Stimulated activated CD8-positive, alpha-beta memory T cell treated with anti-CD3 and anti-CD28 coated beads, Interleukin-12 subunit alpha, Interleukin-12 subunit beta, amount 100 ng/mL, for 24 hours (primary cell): ENCODE measurements at regions not wholly inside any gene's neighbourhood (a gene's known extent, or its start where the extent isn't known, plus 50 kb on each side); places are given as distances from the start of the nearest gene placed in this dataset.
"Not testable (repeated sequence)": the region's sequence is repeated elsewhere in the genome, so short reads cannot be mapped to it uniquely, and the experiment has no call there.

Experiments
- DNase-seq: peaks from one replicate; pipeline ENCODE4 v3.0.0-alpha.2; 2020; ENCODE audit errors: extremely low read depth

DNA sequence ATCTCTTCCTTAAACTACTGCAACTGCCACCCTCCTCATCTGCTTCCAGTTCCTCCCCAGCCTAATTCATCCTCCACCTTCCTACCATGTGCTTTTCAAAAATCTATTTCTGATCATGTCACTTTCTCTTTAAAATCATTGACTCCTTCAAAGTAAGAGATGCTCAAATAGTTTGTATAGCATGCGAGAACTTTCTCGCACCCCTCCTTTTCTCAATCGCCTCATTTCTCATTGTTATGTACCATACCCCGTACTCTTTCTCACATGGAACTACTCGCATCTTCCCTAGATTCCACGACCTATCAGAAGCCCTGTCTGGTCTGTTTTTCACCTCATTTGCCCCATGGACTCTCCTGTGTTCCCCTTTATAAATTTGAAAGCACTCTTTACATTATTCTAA lies 238.2 kb downstream of the NRIP1 start:
- DNase-seq, result no peak

DNA sequence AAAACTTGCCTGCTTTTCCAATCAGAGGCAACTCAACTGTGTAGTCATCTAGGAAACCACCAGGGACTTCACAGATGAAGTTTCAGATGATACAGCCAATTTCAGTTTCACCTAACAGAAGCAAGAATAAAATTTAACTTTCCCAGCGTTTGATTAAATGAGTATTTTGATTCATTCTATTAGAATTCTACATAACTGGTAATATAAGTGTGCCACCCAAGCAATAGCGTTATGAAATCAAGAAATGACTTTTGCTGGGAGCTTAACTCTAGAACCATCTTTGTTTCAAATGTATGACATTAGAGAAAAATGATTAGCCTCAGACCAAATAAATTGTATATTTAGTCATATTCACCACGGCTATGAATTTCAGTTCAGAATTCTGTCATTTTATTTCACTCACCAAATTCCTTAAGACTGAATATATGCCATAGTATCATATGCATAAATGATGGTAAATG lies 239.3 kb downstream of the NRIP1 start:
- DNase-seq, result no peak

DNA sequence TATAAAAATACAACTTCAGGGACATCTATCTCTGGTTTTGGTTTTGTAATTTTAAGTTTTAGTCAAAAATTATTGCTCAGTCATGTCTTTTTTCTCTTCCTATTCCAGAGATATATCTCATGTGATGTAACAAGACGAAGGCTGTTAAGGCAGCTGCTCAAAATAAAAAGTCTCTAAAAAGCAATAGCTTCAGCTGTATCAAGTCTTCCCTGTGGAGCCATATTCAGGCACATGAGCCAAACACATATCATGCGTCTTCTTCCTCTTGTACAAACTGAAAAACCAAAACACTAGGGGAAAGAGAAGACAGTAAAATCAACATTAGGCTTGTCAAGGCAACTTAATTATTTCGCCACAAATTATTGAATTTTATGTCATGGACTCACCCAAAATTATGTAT lies 240.7 kb downstream of the NRIP1 start:
- no peak for DNase-seq

DNA sequence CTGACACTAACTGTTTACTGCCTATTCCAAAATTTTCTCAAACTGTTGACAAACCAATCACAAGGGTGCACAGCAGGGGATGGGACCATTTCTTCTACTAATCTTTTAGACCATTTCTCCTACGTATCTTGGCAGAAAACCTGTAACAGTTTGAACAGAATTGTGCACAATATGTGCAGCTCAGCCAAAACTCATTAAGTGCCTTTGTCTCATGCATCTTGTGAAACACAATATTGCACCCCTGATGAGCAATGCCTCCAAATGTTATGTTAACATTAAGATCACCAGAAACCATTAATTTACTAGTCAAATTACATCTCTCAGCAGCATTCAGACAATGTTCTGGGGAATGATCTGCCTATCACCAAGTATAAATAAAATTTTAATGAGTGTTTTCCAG lies 247.5 kb downstream of the NRIP1 start:
- DNase-seq, result no peak

DNA sequence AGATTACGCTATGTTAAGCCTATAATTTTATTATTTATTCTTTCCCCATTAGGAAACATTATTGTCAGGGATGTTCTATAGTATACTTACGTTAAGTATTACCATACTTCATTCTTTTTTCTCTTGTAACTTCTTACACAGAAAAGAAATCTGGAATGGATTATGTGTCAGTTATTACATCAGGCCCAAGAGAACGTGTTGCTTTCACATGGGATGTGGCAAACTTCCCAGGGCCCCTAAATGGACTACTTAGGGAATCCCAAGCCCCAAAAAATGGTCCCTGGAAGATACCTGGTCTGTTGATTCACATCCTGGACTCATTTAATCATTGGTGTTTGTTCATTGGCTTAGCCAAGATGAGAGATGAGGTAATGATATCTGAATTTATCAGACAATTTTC lies 249.8 kb downstream of the NRIP1 start:
- no peak for DNase-seq

DNA sequence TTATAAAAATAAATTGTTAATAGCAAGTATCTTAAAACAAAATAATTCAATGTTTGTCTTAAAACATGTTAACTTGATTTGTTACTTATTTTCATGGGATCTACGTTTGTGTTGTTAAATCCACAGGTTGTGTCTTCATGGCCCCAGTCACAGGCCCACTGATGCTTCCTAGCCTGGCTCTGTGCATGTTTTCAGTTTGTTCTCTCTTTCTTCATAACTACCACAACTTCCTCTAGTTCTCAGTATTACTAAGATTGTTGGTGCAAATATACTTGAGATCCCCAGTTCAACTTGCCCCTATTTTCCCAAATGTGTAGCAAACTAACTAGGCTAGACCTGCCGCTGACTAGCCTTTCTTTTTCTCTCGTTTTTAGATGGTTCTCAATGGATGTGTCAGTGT lies 250.5 kb downstream of the NRIP1 start:
- no peak for DNase-seq

DNA sequence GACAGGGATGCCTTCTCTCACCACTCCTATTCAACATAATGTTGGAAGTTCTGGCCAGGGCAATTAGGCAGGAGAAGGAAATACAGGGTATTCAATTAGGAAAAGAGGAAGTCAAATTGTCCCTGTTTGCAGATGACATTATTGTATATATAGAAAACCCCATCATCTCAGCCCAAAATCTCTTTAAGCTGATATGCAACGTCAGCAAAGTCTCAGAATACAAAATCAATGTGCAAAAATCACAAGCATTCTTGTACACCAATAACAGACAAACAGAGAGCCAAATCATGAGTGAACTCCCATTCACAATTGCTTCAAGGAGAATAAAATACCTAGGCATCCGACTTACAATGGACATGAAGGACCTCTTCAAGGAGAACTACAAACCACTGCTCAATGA lies 258.1 kb upstream of the SAMSN1 start:
- not testable (repeated sequence) for DNase-seq

DNA sequence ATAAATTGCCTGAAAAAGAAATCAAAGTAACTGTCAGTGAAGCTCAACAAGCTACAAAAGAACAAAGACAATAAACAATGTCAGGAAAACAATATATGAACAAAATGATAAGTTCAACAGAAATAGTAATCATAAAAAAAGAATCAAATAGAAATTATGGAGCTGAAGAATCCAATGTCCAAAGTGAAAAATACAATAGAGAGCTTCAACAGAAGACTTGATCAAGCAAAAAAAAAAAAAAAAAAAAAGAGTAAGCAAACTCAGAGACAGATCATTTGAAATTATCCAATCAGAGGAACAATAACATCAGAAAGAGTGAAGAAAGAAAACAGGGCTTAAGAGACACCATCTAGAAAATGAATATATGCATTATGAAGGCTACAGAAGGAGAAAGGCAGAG lies 251.4 kb upstream of the SAMSN1 start:
- DNase-seq, result no peak

DNA sequence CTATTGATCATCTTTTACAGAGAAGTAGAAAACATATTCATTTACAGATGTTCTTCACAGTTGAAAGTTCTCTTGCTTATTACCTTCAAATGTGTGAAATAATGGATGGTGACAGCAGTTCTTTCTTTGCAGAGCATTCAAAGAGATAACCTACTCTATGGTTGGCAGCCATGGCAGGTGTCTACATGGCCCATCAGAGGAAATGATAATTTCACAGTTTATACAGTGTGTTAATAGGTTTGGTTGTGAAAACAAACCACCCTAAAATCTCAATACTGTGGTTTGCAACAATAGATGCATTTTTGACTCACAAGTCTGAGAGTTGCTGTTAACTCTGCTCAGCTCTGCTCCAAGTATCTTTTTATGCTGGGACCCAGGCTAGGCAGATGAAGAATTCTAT lies 241.2 kb upstream of the SAMSN1 start:
- DNase-seq, result no peak

DNA sequence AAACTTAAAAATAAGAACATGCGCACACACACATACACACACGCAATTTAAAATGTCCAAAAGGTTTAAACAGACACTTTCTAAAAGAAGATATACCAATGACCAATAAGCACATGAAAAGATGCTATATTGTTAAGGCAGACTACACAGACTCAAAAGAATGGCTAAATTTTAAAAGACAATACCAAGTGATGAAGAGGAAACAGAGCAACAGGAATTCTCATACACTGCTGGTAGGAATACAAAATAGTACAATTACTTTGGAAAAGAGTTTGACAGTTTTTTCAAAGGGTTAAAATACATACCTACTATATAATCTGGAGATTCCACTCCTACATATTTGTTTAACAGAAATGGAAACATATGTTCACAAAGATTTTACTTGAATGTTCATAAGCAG lies 239.6 kb upstream of the SAMSN1 start:
- no peak for DNase-seq

DNA sequence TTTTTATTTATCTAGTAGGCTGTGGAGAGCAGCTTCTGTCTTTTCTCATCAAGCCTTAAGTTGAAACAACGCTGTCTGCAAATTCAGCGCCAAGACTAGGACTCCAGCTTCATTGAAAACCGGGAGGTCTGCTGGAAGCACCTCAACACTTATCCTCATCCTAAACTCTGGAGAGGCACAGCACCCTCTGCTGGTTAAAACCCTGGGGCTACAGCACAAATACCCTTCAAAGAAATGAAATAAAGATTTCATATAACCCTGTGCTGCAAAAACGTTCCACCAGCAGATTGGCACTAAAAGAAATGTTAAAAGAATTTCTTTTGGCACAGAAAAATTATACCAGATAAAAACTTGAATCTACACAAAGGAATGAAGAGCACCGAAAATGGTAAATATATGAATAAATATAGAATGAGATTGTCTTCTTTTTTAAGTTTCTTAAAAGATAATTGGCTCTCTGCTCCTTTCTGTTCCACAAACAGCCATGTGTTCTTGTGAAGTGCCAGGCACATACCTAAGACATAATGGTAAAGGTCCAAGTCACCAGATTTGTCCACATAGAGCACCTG lies 227.7 kb upstream of the SAMSN1 start:
- DNase-seq, result peak; percentile 8

DNA sequence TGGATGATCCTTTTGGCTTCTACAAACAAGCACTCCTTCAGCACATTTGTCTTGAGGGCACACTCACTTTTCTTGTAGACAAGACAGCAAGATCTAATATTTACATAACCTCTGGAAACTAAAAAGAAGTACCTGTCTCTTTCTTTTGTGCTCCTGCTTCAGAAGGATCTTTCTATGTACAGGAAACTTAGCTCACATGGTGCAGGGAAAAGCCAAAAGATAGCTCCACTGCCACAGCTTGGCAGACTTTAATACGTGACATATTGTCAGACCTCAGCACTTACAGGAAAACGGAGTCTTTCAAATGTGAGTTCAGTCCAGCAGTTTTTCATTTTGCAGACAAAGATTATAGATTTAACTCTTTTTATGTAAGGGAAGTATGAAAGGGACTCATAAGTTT lies 225.5 kb upstream of the SAMSN1 start:
- DNase-seq, result no peak

DNA sequence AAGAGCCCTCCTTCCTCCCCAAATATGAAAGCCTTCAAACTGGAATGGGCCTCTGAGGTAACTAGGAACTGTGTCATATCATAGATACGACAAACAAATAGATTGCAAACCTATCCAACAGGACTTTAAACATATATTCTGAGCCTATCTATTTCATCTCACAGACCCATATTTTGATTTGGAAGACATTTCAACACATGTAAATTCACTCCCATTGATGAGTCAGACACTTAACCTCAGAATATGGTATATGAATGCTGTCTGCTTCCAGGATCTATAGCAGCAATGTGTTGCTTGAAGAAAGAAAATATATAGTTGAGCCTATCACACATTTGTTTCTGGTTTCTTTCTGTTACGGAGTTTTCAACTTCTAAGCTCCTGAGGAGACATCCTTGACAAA lies 221.9 kb upstream of the SAMSN1 start:
- DNase-seq, result no peak

DNA sequence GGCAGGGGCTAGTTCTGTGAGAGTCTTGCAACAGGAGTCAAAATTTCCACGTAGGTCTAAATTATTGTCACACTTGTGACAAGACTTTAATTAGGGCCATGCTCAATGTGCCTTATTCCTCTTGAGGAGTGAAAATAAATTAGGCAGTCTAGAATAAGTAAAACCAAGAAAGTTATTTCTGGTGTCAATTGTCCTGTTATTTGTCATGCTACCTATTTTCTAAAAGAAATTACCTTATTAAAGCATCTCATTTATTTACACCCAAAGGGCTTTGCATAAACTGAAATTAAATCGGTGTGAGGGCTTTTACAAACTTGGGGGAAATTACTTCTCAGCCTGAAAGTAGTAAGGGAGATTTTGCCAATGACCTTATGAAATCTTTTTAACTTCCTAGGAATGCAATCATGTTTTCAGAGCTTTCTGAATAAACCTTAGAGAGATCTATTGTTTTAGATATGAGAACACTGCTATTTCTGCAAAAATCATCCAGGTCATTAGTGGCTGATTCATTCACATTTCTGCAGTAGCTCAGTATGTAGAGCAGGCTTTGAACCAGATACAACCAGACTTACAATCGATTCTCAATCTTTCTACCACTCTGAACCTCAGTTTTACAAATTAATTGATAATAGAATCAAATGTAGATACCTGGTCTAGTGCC lies 221.2 kb upstream of the SAMSN1 start:
- DNase-seq, result no peak

DNA sequence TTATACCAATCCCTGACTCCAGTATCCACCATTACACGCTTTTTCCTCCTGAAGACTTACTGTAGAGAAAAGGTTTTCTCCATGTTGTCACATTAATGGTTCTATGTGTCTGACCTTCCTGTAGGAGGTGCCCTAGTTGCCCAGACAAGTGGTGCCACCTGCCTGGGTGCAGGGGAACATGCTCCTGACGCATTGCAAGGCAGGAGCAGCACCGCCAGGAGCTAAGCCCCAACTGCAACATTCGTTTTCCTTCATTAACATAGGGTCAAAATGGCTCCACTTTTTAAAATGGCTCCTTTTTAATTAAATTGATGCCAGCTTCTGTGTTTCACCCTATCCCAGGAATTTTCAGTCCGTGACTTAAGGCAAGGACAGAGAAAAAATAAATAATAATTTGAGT lies 220.1 kb upstream of the SAMSN1 start:
- DNase-seq, result no peak

DNA sequence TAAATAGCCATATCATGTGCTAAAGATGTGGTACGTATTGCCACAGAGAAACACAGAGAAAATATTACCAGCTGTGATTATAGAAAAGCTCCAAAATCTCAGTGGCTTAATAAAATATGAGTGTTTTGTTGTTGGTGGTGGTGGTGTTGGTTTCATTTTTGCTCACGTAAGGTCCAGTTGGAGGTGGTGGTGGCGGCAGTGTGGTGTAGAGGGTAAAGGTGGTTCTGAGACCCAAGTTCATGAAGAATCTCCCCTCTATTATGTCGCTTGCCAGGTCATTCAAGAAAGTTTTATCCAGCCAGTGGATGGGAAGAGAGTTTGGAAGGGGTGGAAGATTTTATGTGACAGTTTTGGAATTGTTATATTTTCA lies 217.6 kb upstream of the SAMSN1 start:
- DNase-seq, result no peak

DNA sequence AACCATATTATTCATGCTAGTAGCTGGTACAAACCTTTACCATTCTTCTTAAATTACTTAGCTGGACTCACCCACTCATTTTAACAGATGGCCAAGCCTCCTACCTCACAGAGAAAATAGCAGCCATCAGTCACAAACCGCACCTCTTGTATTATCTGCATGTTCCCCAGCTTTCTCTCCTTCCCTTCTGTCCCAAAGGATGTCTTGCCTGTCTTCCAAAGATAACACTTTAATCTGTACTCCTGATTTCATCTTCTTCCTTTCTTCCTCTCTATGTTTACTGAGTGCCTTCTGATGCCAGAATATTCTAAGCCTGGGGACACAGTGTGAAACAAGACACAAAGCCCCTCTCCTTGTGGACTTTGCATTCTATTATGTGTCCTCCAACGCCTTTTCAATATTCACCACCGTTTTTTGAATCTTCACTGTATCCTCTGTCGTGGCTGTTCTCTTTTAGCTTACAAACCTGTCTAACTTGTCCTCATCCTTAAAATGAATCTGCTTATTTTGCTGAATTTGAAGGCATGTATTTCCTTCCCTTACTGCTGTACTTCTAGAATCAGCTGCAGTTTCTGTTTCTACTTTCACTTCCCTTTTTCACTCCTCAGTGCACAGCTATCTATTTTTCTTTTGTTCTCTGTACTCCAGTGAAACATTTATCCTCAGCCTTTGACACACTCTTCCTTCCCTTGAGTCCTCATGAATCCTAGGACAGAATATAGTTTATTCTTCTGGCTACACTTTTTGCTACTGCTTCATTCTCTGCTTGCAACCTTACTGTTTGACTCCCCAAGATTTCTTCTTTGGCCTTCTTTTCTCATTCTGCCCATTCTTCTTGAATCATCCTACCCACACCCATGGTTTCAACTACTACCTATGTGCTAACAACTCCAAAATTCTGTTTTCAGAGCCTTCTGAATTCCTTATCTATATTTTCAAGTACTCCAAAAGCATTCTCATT lies 216.9 kb upstream of the SAMSN1 start:
- DNase-seq, result no peak

DNA sequence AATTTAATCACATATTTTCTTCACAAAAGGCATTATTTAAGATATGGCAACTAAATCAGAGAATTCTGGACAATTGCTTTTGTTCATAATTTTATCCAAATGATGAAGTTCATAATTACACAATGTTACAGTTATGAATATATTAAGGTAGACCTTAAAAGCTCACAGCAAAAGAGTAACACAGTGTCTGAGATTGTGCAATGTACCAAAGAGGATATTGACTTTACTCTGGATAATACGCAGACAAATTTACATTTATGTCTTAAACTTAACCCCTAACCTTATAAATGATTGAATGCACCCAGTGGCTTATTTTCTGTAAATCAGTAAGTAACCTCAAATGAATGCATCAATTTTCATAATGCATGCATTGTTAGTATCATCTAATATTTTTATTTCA lies 216.2 kb upstream of the SAMSN1 start:
- no peak for DNase-seq

DNA sequence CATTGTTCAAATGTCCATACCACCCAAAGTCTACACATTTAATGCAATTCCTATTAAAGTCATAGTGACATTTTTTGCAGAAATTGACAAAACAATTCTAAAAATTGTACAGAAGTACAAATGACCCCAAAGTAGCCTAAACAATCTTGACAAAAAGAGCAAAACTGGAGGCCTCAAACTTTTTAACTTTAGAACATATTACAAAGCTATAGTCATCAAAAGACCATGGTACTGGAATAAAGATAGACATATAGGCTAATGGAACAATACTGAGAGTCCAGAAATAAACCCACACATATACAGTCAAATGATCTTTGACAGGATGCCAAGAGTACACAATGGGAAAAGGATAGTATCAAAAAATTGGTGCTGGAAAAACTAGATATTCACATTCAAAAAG lies 213.2 kb upstream of the SAMSN1 start:
- DNase-seq, result no peak

DNA sequence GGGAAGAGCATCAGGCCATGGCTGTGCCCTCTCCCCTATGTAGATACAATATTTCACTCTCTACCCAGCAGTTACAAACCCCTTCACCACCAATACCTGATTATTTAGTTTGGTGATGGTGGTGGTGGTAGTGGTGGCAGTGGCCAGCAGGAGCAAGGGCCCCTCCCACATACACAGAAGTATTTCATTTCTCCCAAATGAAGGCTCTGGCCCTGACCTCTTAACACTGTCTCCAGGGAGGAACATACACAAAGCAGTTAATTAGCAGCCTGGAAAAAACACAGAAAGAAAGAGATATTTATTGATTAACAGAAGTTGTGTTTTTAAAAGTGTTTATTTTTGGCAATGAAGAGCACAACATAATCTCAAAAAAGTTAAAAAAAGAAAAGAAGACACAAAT lies 212.7 kb upstream of the SAMSN1 start:
- DNase-seq, result no peak

DNA sequence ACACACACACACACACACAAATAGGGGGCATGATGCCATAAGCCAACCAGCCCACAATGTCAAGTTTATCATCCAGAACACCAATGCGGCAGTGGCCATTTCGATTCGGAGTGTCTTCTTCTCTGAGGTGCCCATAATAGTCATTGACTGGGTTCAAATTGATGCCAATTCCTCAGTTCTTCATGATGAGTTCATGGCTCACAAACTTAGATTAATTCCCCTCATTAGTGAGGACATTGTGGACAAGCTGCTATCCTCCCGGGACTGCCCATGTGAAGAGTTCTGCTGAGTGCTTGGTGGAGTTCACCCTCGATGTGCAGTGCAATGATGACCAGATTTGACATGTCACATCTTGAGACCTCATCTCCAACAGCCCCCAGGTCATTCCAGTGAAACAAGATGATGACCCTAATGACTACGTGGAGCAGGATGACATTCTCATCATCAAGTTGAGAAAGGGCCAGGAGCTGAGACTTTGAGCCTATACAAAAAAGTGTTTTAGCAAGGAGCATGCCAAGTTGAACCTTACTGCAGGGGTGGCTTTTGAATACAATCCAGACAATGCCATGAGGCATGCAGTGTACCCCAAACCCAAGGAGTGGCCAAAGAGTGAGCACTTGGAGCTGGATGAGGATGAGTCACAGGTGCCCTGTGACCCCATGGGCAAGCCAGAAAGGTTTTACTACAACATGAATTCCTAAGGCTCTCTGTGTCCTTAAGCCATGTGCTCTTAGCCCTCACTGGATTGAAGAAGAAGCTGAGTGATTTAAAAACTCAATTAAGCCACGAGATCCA lies 211.6 kb upstream of the SAMSN1 start:
- DNase-seq, result no peak

DNA sequence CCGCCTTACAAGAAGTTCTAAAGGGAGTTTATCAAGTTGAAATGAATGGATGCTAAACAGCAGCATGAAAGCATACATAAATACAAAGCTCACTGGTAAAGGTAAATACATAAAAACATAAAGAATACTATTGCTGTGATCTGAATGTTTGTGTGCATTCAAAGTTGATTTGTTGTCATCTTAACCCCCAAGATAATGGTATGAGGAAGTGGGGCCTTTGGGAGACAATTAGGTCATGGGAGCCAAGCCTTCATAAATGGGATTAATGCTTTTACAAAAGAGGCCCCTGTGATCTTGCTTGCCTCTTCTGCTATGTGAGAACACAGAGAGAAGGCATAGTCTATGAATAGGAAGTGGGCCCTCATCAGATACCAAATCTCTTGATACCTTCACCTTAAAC lies 209.0 kb upstream of the SAMSN1 start:
- DNase-seq, result no peak
